ENCODE measurements at regions not wholly inside any gene's neighbourhood (a gene's known extent, or its start where the extent isn't known, plus 50 kb on each side); places are given as distances from the start of the nearest gene placed in this dataset.

DNA sequence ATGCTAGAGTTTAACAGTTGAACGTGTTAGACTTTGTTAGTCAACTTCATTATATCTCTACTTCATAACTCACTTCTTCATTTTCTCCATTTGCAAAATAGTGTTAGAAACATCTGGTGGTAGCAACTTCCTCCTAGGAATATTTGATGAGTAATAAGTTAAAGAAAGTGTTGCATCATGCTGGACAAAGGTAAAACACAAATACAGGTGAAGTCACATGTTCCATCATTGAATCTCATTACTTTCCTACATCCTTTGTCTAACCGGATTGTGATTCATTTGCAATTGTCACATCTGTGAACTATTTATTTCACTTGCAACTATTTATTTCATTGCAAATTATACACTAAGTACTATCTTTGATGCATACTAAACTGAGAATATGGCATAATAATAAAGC lies 186.5 kb downstream of the TUSC7 start:
- Histone ChIP-seq H2BK12ac (ENCODE audit: low read length) (no peak overlapping the region), H3K27me3 (ENCODE audit: insufficient read depth, low read length) (no peaks in the 10 kb centered on the region), H3K79me2 (ENCODE audit: control insufficient read depth, insufficient read depth, low read length, poor library complexity) (no peaks in the 10 kb centered on the region), H3K4me3 (ENCODE audit: low read depth, low read length) (no peak overlapping the region), H3K36me3 (ENCODE audit: control insufficient read depth in 1 of 2, insufficient read depth in 2 of 2, low read length in 2 of 2) (no peaks in the 10 kb centered on the region), H4K91ac (ENCODE audit: low read depth, low read length) (no peak overlapping the region), H2AFZ (ENCODE audit: insufficient read depth, low read length, poor library complexity) (no peak overlapping the region), H2BK120ac (ENCODE audit: insufficient read depth, low read length, poor library complexity) (no peak overlapping the region), H2BK5ac (ENCODE audit: low read depth, low read length, poor library complexity) (no peak overlapping the region), H3K4ac (ENCODE audit: low read depth, low read length) (no peak overlapping the region), H3K4me1 (ENCODE audit: control insufficient read depth in 1 of 2, insufficient read depth in 2 of 2, low read length in 2 of 2) (no peaks in the 10 kb centered on the region), H4K8ac (ENCODE audit: low read depth, low read length) (no peak overlapping the region), H3K9ac (ENCODE audit: low read length) (no peak overlapping the region), H3K23ac (ENCODE audit: low read length) (no peak overlapping the region), H3K18ac (ENCODE audit: low read length) (no peak overlapping the region), H4K12ac (ENCODE audit: low read depth, low read length) (no peak overlapping the region), H3K4me2 (ENCODE audit: low read length) (no peak overlapping the region), H3K79me1 (ENCODE audit: low read length) (no peaks in the 10 kb centered on the region), H2AK5ac (ENCODE audit: low read length) (no peak overlapping the region), H3K14ac (ENCODE audit: low read length) (no peak overlapping the region), H3K9me3 (ENCODE audit: insufficient read depth, low read depth, low read length) (no peaks in the 10 kb centered on the region), H3K27ac (ENCODE audit: low read depth, low read length) (no peak overlapping the region)
- DNase-seq: peak in 1 of 2 donors; percentile 24
- no CpG with 5 or more reads among the region's 2 CpGs for WGBS (ENCODE audit: extremely low coverage, insufficient coverage, insufficient read length)

DNA sequence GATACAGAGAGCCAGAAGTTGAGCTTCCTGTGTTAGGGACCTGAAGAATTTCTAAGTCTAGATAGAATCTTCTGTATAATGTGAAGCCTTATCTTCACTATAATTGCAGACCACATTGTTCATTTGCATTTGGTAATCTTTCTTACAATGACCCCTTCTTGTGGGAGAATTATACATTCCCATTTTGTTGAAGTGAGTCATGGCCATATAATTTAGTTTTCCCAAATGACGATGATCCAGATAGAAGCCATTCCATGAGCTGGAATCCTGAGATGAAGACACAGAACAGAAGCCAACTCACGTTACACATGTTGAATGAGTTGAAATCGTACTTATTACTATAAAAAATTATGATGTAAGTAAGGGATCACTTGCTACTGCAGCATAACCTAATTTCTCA lies 187.8 kb downstream of the TUSC7 start:
- Histone ChIP-seq H2BK120ac (ENCODE audit: insufficient read depth, low read length, poor library complexity) (no peak overlapping the region), H2BK5ac (ENCODE audit: low read depth, low read length, poor library complexity) (no peak overlapping the region), H3K4me3 (ENCODE audit: low read depth, low read length) (no peak overlapping the region), H2BK12ac (ENCODE audit: low read length) (no peak overlapping the region), H3K27me3 (ENCODE audit: insufficient read depth, low read length) (no peaks in the 10 kb centered on the region), H3K79me1 (ENCODE audit: low read length) (no peaks in the 10 kb centered on the region), H3K79me2 (ENCODE audit: control insufficient read depth, insufficient read depth, low read length, poor library complexity) (no peaks in the 10 kb centered on the region), H4K91ac (ENCODE audit: low read depth, low read length) (no peak overlapping the region), H4K8ac (ENCODE audit: low read depth, low read length) (no peak overlapping the region), H4K12ac (ENCODE audit: low read depth, low read length) (no peak overlapping the region), H3K27ac (ENCODE audit: low read depth, low read length) (no peak overlapping the region), H3K9ac (ENCODE audit: low read length) (no peak overlapping the region), H3K18ac (ENCODE audit: low read length) (no peak overlapping the region), H3K23ac (ENCODE audit: low read length) (no peak overlapping the region), H2AFZ (ENCODE audit: insufficient read depth, low read length, poor library complexity) (no peak overlapping the region), H3K36me3 (ENCODE audit: control insufficient read depth in 1 of 2, insufficient read depth in 2 of 2, low read length in 2 of 2) (no peaks in the 10 kb centered on the region), H3K4ac (ENCODE audit: low read depth, low read length) (no peak overlapping the region), H3K4me2 (ENCODE audit: low read length) (no peak overlapping the region), H3K4me1 (ENCODE audit: control insufficient read depth in 1 of 2, insufficient read depth in 2 of 2, low read length in 2 of 2) (no peaks in the 10 kb centered on the region), H3K9me3 (ENCODE audit: insufficient read depth, low read depth, low read length) (no peaks in the 10 kb centered on the region), H3K14ac (ENCODE audit: low read length) (no peak overlapping the region), H2AK5ac (ENCODE audit: low read length) (no peak overlapping the region)
- no CpG with 5 or more reads among the region's 3 CpGs for WGBS (ENCODE audit: extremely low coverage, insufficient coverage, insufficient read length)
- no peak for DNase-seq

DNA sequence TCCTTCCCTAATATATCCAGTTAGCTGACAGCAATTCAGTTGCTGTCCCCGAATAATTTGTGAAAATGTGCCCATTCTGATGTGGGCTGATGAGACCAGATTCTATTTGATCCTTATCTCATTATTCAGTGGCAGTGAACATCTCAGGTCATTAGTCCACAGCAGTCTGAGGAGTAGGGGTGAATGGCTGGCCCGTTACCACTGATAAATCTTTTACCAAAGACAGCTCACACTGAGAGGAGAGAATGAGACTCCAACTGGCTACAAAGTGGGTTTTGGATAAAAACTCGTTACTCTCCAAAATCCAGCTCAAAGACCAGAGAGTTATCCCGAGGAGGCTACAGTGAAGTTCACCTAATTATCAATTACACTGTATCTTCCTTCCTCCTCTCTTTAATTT lies 189.7 kb downstream of the TUSC7 start:
- Histone ChIP-seq H3K27ac (ENCODE audit: low read depth, low read length) (no peak overlapping the region), H3K79me1 (ENCODE audit: low read length) (no peaks in the 10 kb centered on the region), H3K4me3 (ENCODE audit: low read depth, low read length) (no peak overlapping the region), H4K12ac (ENCODE audit: low read depth, low read length) (no peak overlapping the region), H3K4me1 (ENCODE audit: control insufficient read depth in 1 of 2, insufficient read depth in 2 of 2, low read length in 2 of 2) (no peaks in the 10 kb centered on the region), H3K4me2 (ENCODE audit: low read length) (no peak overlapping the region), H2BK12ac (ENCODE audit: low read length) (no peak overlapping the region), H3K9ac (ENCODE audit: low read length) (no peak overlapping the region), H3K9me3 (ENCODE audit: insufficient read depth, low read depth, low read length) (no peaks in the 10 kb centered on the region), H3K14ac (ENCODE audit: low read length) (no peak overlapping the region), H3K36me3 (ENCODE audit: control insufficient read depth in 1 of 2, insufficient read depth in 2 of 2, low read length in 2 of 2) (no peaks in the 10 kb centered on the region), H2BK5ac (ENCODE audit: low read depth, low read length, poor library complexity) (no peak overlapping the region), H2AFZ (ENCODE audit: insufficient read depth, low read length, poor library complexity) (no peak overlapping the region), H3K27me3 (ENCODE audit: insufficient read depth, low read length) (no peaks in the 10 kb centered on the region), H3K18ac (ENCODE audit: low read length) (no peak overlapping the region), H2BK120ac (ENCODE audit: insufficient read depth, low read length, poor library complexity) (no peak overlapping the region), H2AK5ac (ENCODE audit: low read length) (no peak overlapping the region), H3K79me2 (ENCODE audit: control insufficient read depth, insufficient read depth, low read length, poor library complexity) (no peaks in the 10 kb centered on the region), H3K4ac (ENCODE audit: low read depth, low read length) (no peak overlapping the region), H4K8ac (ENCODE audit: low read depth, low read length) (no peak overlapping the region), H3K23ac (ENCODE audit: low read length) (no peak overlapping the region), H4K91ac (ENCODE audit: low read depth, low read length) (no peak overlapping the region)
- no CpG with 5 or more reads among the region's 4 CpGs for WGBS (ENCODE audit: extremely low coverage, insufficient coverage, insufficient read length)
- no peak for DNase-seq

DNA sequence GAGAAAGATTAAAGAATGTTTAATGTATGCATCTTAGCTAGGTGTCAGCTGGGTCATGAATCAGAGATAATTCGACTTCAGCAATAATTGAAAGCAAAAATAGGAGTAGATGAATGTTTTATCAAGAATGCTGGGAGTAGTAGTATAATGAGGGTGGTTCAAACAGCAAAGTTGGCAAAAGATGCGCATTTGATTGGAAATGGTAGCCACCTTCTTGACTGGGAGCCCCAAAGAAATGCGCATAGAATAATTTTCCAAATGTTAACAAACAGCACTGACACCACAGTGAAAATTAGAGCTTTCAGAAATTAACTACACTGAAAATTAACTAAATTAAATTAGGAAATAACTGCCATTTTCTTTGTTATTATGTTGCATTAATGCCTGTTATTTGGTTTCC lies 195.8 kb downstream of the TUSC7 start:
- no peak overlapping the region for H3K4ac ChIP-seq (ENCODE audit: low read depth, low read length)
- H4K12ac ChIP-seq (ENCODE audit: low read depth, low read length): no peak overlapping the region
- no peak overlapping the region for H2BK5ac ChIP-seq (ENCODE audit: low read depth, low read length, poor library complexity)
- H3K4me1 ChIP-seq (ENCODE audit: control insufficient read depth in 1 of 2, insufficient read depth in 2 of 2, low read length in 2 of 2): no peaks in the 10 kb centered on the region
- H3K27ac ChIP-seq (ENCODE audit: low read depth, low read length): no peak overlapping the region
- no peak overlapping the region for H2AFZ ChIP-seq (ENCODE audit: insufficient read depth, low read length, poor library complexity)
- no peak overlapping the region for H4K8ac ChIP-seq (ENCODE audit: low read depth, low read length)
- H3K36me3 ChIP-seq (ENCODE audit: control insufficient read depth in 1 of 2, insufficient read depth in 2 of 2, low read length in 2 of 2): no peaks in the 10 kb centered on the region
- no peak overlapping the region for H3K4me3 ChIP-seq (ENCODE audit: low read depth, low read length)
- no peaks in the 10 kb centered on the region for H3K79me1 ChIP-seq (ENCODE audit: low read length)
- WGBS (ENCODE audit: extremely low coverage, insufficient coverage, insufficient read length): no CpG with 5 or more reads among the region's 3 CpGs
- DNase-seq: no peak
- H3K14ac ChIP-seq (ENCODE audit: low read length): no peak overlapping the region
- H3K18ac ChIP-seq (ENCODE audit: low read length): no peak overlapping the region
- H3K27me3 ChIP-seq (ENCODE audit: insufficient read depth, low read length): no peaks in the 10 kb centered on the region
- H4K91ac ChIP-seq (ENCODE audit: low read depth, low read length): no peak overlapping the region
- H3K23ac ChIP-seq (ENCODE audit: low read length): no peak overlapping the region
- H3K9ac ChIP-seq (ENCODE audit: low read length): no peak overlapping the region
- no peaks in the 10 kb centered on the region for H3K79me2 ChIP-seq (ENCODE audit: control insufficient read depth, insufficient read depth, low read length, poor library complexity)
- H3K9me3 ChIP-seq (ENCODE audit: insufficient read depth, low read depth, low read length): no peaks in the 10 kb centered on the region
- no peak overlapping the region for H2BK120ac ChIP-seq (ENCODE audit: insufficient read depth, low read length, poor library complexity)
- H2AK5ac ChIP-seq (ENCODE audit: low read length): no peak overlapping the region
- H2BK12ac ChIP-seq (ENCODE audit: low read length): no peak overlapping the region
- no peak overlapping the region for H3K4me2 ChIP-seq (ENCODE audit: low read length)

Data from trophoblast cell (in vitro differentiated cells and primary cell).